Lower leg skin (tissue), 4 donors: ENCODE measurements at regions not wholly inside any gene's neighbourhood (a gene's known extent, or its start where the extent isn't known, plus 50 kb on each side); places are given as distances from the start of the nearest gene placed in this dataset.

ENCODE experiments used
- DNase-seq, 2 donors: peaks; one replicate each; pipeline ENCODE4 v3.0.0-alpha.2; 2019; ENCODE audit warnings: low spot score in 2 of 2
- H3K4me3 ChIP-seq: fragments of 200-600 bp; sonication (generic); 2 replicates; pipeline ENCODE4 v1.5.1; 2017; ENCODE audit warnings: mild to moderate bottlenecking, low read depth; ENCODE audit not compliant: poor library complexity, severe bottlenecking
- CTCF ChIP-seq, 3 donors: fragments of 450-650 bp; IDR thresholded peaks; one replicate each; pipeline ENCODE4 v1.5.1; 2016; ENCODE audit warnings: antibody characterized with exemption in 3 of 3, mild to moderate bottlenecking in 3 of 3, moderate library complexity in 2 of 3
- POLR2A ChIP-seq, 2 donors: fragments of 450-650 bp; IDR thresholded peaks; one replicate each; pipeline ENCODE4 v1.6.1; 2016 to 2017; ENCODE audit warnings: antibody characterized with exemption in 2 of 2, mild to moderate bottlenecking in 1 of 2, moderate library complexity in 1 of 2
- WGBS, 2 donors: methylation state at CpG; one replicate each; pipeline ENCODE4 v1.1.5; 2018; 5-methylcytosine and 5-hydroxymethylcytosine counted together
- intact Hi-C: fragments of 100-400 bp; cut with DNase I; formaldehyde crosslinking; loops from one replicate; pipeline ENCODE4 v1.15.0; 2023; ENCODE audit warnings: low total_unique reads

- 85 to 95% methylated on average over 16 of the region's 16 CpGs for WGBS, 2 donors
- no peak for TF ChIP-seq CTCF (IDR thresholded peaks at IDR 0.05)
- TF ChIP-seq POLR2A (IDR thresholded peaks at IDR 0.05), result no peak
- H3K4me3 ChIP-seq, result no peak overlapping the region
- intact Hi-C loops, result loop anchor here (10.0 kb wide), 1 partner anchor 356 kb away; no protein-coding TSS in a partner anchor
- no peak for DNase-seq
Measured at GRCh38 chr9:113650207-113651131, 186.9 kb downstream of the RGS3 start.

GRCh38 chr9:113651896-113652295 is 188.4 kb downstream of the RGS3 start:
- no peak for TF ChIP-seq CTCF (IDR thresholded peaks at IDR 0.05)
- no peak for DNase-seq
- intact Hi-C loops, result loop anchor here (10.0 kb wide), 1 partner anchor 357 kb away; no protein-coding TSS in a partner anchor
- WGBS, 2 donors, result 92 to 94% methylated on average over 3 of the region's 3 CpGs
- H3K4me3 ChIP-seq, result no peak overlapping the region

- WGBS, 2 donors, result 68 to 80% methylated on average over 6 of the region's 6 CpGs
- intact Hi-C loops, result loop anchor here (10.0 kb wide), 1 partner anchor 358 kb away; no protein-coding TSS in a partner anchor
- TF ChIP-seq POLR2A (IDR thresholded peaks at IDR 0.05) (no peak), CTCF (IDR thresholded peaks at IDR 0.05) (no peak)
- no peak for DNase-seq
- no peak overlapping the region for H3K4me3 ChIP-seq
Measured at GRCh38 chr9:113652355-113653152, 189.0 kb downstream of the RGS3 start.

- H3K4me3 ChIP-seq, result no peak overlapping the region
- intact Hi-C loops, result loop anchor here (10.0 kb wide), 1 partner anchor 359 kb away; no protein-coding TSS in a partner anchor
- DNase-seq, result peak in 1 of 2 donors; percentile 76
- 77 to 83% methylated on average over 11 of the region's 11 CpGs for WGBS, 2 donors
- TF ChIP-seq CTCF (IDR thresholded peaks at IDR 0.05) (no peak), POLR2A (IDR thresholded peaks at IDR 0.05) (no peak)
Measured at GRCh38 chr9:113653746-113654604, 190.4 kb downstream of the RGS3 start.
